ENCODE measurements at regions not wholly inside any gene's neighbourhood (a gene's known extent, or its start where the extent isn't known, plus 50 kb on each side); places are given as distances from the start of the nearest gene placed in this dataset.
A peak's percentile ranks its signal among the peaks of the same experiment; 100 is the strongest.

DNA sequence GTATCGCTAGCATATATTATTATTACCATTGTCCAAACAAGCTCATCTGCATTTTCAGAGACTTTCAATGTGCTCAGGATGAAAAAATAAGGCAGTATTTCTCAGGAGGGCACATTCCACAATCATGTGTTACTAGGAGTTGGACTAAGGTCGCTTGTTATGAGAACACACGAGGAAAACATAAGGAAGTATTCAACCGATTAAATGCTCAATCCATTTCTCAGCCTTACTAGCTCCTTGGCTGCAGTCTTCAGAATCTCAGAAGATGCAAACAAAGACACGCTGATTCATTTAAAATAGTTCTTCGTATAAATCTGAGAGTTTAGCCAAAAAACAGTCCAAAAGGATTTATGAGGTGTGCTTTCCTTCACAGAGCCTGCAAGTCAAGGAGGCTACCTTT lies 82.0 kb upstream of the JAK1 start:
- no peak overlapping the region for H3K4me3 ChIP-seq (replicated peaks in 1 of 2; ENCODE audit: low read depth in 2 of 2, low read length in 2 of 2)
- DNase-seq (ENCODE audit: low read depth in 2 of 2), result peak in 1 of 2 donors; percentile 7
- TF ChIP-seq, protein P1, sequence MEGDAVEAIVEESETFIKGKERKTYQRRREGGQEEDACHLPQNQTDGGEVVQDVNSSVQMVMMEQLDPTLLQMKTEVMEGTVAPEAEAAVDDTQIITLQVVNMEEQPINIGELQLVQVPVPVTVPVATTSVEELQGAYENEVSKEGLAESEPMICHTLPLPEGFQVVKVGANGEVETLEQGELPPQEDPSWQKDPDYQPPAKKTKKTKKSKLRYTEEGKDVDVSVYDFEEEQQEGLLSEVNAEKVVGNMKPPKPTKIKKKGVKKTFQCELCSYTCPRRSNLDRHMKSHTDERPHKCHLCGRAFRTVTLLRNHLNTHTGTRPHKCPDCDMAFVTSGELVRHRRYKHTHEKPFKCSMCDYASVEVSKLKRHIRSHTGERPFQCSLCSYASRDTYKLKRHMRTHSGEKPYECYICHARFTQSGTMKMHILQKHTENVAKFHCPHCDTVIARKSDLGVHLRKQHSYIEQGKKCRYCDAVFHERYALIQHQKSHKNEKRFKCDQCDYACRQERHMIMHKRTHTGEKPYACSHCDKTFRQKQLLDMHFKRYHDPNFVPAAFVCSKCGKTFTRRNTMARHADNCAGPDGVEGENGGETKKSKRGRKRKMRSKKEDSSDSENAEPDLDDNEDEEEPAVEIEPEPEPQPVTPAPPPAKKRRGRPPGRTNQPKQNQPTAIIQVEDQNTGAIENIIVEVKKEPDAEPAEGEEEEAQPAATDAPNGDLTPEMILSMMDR (IDR thresholded peaks at IDR 0.05; ENCODE audit: low read depth, low read length), result no peak

DNA sequence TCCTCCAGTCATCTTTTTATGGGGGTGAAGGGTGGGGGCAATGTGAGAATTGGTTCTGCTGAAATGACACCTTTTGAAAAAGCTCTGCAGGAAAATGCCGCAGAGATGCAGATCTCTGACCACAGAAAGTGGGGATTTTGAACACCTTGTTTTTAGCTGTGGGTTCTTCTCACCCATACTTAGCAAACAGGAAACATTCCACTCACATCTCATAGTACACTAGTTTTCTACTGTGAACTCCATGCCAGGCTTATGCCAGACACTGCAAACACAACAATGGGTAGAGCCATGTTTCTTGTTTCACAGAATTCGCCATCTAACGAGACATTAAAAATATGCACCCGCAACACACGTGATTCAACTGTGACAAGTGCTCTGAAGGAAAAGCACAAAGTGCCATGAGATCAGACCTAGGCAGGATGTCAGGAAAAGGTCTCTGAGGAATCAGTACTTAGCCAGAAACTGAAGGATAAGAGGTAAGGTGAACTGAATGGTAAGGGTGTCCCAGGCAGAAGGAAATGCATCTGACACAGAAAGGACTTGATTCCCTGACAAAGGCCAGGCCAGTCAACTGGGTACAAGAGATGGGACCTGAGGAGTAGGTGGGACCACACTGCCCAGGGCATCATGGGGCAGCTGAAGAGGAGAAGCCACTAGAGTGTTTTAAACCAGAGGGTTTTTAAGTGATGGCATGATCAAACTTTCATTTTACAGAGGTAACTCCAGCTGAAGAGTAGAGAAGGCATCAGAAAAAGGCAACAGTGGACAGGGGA lies 83.8 kb upstream of the JAK1 start:
- no peak for DNase-seq (ENCODE audit: low read depth in 2 of 2)

DNA sequence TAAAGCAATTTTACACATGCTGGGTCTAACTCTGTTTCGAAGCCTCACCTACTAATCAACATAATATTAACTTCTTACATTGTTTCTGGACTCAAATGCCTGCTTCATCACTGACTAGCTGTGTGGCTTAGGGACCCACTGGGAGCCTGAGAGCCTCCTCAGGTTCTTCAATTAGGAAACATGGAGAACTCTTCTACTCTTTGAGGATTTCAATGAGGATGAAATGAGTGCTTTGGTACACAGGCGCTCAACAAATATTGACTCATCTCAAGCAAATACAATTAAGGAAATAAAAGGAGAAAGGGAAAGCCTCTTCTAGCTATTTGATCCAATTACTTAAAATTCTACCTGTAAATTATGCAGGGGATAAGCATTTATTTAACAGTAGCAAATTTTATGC lies 84.4 kb upstream of the JAK1 start:
- H3K4me3 ChIP-seq (replicated peaks in 1 of 2; ENCODE audit: low read depth in 2 of 2, low read length in 2 of 2), result no peak overlapping the region
- no peak for DNase-seq (ENCODE audit: low read depth in 2 of 2)
- TF ChIP-seq, protein P1 (IDR thresholded peaks at IDR 0.05; ENCODE audit: low read depth, low read length), result no peak

More for the DNA sequence above, 83.8 kb upstream of the JAK1 start:
- TF ChIP-seq, protein P1 (IDR thresholded peaks at IDR 0.05; ENCODE audit: low read depth, low read length), result no peak
- no peak overlapping the region for H3K4me3 ChIP-seq (replicated peaks in 1 of 2; ENCODE audit: low read depth in 2 of 2, low read length in 2 of 2)

DNA sequence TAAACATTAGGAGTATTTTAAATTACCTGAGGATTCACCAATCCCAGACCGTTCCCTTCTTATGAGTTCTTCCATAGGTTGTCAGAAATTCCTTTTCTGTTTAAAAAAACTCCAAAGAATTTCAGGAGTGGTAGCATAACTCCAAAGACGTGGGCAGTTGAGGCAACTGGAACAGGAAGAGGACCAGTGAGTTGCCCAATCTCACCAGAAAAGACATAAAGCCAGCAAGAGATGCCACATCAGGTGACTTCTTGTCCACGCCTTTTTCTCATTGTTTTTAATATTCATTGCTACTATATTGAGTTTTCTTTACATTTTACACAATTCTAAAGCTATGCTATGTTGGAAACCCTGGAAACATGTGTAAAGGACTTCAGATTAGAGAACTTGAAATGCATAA lies 88.1 kb upstream of the JAK1 start:
- TF ChIP-seq, protein P1 (IDR thresholded peaks at IDR 0.05; ENCODE audit: low read depth, low read length), result no peak
- DNase-seq (ENCODE audit: low read depth in 2 of 2), result no peak

DNA sequence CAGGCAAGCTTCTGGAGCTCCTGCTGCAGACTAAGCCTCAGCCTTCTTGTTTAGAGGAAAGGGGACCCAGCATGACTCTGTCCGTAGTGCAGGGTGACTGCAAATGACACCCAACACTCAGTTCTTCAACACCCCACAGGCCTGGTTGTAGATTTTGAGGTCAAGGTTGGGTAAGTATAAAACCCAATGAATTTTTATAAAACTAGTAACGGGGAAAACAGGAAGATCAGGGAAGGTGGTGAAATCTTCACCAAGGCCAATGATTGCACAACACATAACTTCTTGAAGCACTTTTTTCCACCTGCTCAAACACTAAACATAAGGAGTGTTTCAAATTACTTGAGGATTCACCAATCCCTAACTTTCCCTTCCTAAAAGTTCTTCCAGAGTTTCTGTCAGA lies 89.4 kb upstream of the JAK1 start:
- no peak for DNase-seq (ENCODE audit: low read depth in 2 of 2)
- H3K4me3 ChIP-seq (replicated peaks in 1 of 2; ENCODE audit: low read depth in 2 of 2, low read length in 2 of 2), result no peak overlapping the region
- TF ChIP-seq, protein P1 (IDR thresholded peaks at IDR 0.05; ENCODE audit: low read depth, low read length), result no peak

More for the DNA sequence above, 88.1 kb upstream of the JAK1 start:
- no peak overlapping the region for H3K4me3 ChIP-seq (replicated peaks in 1 of 2; ENCODE audit: low read depth in 2 of 2, low read length in 2 of 2)

DNA sequence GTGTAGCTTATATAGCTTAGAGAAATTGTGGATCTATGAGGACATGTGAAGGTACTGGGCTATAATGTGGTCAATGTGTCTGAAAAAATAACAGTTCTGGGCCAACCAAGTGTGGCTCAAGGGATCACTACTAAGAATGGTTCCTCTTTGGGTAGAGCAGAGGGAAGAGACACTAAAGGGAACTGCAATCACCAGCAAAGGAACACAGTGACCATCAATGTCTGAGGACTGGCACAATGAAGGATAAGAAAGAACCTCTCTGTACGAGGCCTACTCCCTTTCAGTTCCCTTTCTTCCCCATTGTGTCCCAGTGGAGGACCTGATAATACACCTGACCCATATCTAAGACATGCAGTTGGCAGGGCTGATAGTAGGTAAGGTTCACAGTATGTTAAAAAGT lies 89.9 kb upstream of the JAK1 start:
- no peak for DNase-seq (ENCODE audit: low read depth in 2 of 2)
- TF ChIP-seq, protein P1 (IDR thresholded peaks at IDR 0.05; ENCODE audit: low read depth, low read length), result no peak
- no peak overlapping the region for H3K4me3 ChIP-seq (replicated peaks in 1 of 2; ENCODE audit: low read depth in 2 of 2, low read length in 2 of 2)

DNA sequence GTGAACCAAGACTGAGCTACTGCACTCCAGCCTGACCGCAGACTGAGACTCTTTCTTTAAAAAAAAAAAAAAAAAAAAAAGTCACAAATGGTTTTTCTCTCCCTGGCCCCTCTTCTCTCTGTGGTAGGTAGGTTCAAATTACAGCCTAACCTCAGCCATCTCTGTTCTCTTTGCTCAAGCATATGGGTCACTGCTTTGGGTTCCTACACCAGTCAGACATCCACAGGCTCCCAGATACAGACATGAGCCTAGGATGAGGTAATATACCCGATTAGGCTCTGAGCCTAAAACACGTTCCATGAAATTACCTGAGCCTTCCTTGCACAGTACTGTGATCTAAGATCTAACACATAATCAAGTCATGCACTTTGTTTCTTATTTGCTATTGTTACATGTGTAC lies 90.5 kb upstream of the JAK1 start:
- TF ChIP-seq, protein P1 (IDR thresholded peaks at IDR 0.05; ENCODE audit: low read depth, low read length), result no peak
- no peak for DNase-seq (ENCODE audit: low read depth in 2 of 2)
- H3K4me3 ChIP-seq (replicated peaks in 1 of 2; ENCODE audit: low read depth in 2 of 2, low read length in 2 of 2), result no peak overlapping the region
